ENCODE measurements at regions not wholly inside any gene's neighbourhood (a gene's known extent, or its start where the extent isn't known, plus 50 kb on each side); places are given as distances from the start of the nearest gene placed in this dataset.

GRCh38 chr5:74161170-74161569 is 479.4 kb downstream of the ENC1 start:
- Histone ChIP-seq H3K4me1 (ENCODE audit: insufficient read depth) (no peaks in the 10 kb centered on the region), H3K27me3 (no peaks in the 10 kb centered on the region), H3K36me3 (no peaks in the 10 kb centered on the region), H3K4me3 (no peak overlapping the region), H3K27ac (no peak overlapping the region), H3K9me3 (no peaks in the 10 kb centered on the region)
- intact Hi-C loops (cut with DNase I): no loop called here
- WGBS, 3 donors: 97 to 98% (median 97%) methylated on average over 1 of the region's 1 CpG
- no peak for DNase-seq
- TF ChIP-seq EP300 (IDR thresholded peaks at IDR 0.05) (no peak), POLR2A (IDR thresholded peaks at IDR 0.05) (no peak), CTCF (IDR thresholded peaks at IDR 0.05) (no peak)

GRCh38 chr5:74156728-74157383 is 483.7 kb downstream of the ENC1 start:
- Histone ChIP-seq H3K4me1 (ENCODE audit: insufficient read depth) (no peaks in the 10 kb centered on the region), H3K27ac (no peak overlapping the region)

GRCh38 chr5:74155501-74155900 is 485.0 kb downstream of the ENC1 start:
- no peaks in the 10 kb centered on the region for H3K4me1 ChIP-seq (ENCODE audit: insufficient read depth)
- H3K27ac ChIP-seq: no peak overlapping the region
- no peak overlapping the region for H3K4me3 ChIP-seq
- no peaks in the 10 kb centered on the region for H3K27me3 ChIP-seq
- no peak for DNase-seq
- H3K36me3 ChIP-seq: no peaks in the 10 kb centered on the region
- H3K9me3 ChIP-seq: no peaks in the 10 kb centered on the region
- 41 to 59% (median 43%) methylated on average over 1 of the region's 1 CpG for WGBS, 3 donors
- intact Hi-C loops (cut with DNase I): no loop called here
- TF ChIP-seq CTCF (IDR thresholded peaks at IDR 0.05): no peak
- TF ChIP-seq EP300 (IDR thresholded peaks at IDR 0.05): no peak
- no peak for TF ChIP-seq POLR2A (IDR thresholded peaks at IDR 0.05)

More at GRCh38 chr5:74156728-74157383, 483.7 kb downstream of the ENC1 start:
- intact Hi-C loops (cut with DNase I): no loop called here
- Histone ChIP-seq H3K9me3 (no peaks in the 10 kb centered on the region), H3K27me3 (no peaks in the 10 kb centered on the region), H3K36me3 (no peaks in the 10 kb centered on the region), H3K4me3 (no peak overlapping the region)
- WGBS, 3 donors: 90 to 93% (median 91%) methylated on average over 3 of the region's 3 CpGs
- TF ChIP-seq EP300 (IDR thresholded peaks at IDR 0.05) (no peak), POLR2A (IDR thresholded peaks at IDR 0.05) (no peak), CTCF (IDR thresholded peaks at IDR 0.05) (no peak)
- DNase-seq: no peak

- no peak for TF ChIP-seq EP300 (IDR thresholded peaks at IDR 0.05)
- Histone ChIP-seq H3K27ac (no peak overlapping the region), H3K4me1 (ENCODE audit: insufficient read depth) (no peaks in the 10 kb centered on the region), H3K4me3 (no peak overlapping the region), H3K9me3 (no peaks in the 10 kb centered on the region), H3K27me3 (no peaks in the 10 kb centered on the region), H3K36me3 (no peaks in the 10 kb centered on the region)
- no peak for DNase-seq
- 84 to 97% (median 97%) methylated on average over 3 of the region's 3 CpGs for WGBS, 3 donors
- intact Hi-C loops (cut with DNase I): no loop called here
Observed at GRCh38 chr5:74154526-74154925, 486.0 kb downstream of the ENC1 start.

- intact Hi-C loops (cut with DNase I): no loop called here
- Histone ChIP-seq H3K36me3 (no peaks in the 10 kb centered on the region), H3K27me3 (no peaks in the 10 kb centered on the region), H3K4me3 (no peak overlapping the region), H3K9me3 (no peaks in the 10 kb centered on the region), H3K27ac (no peak overlapping the region), H3K4me1 (ENCODE audit: insufficient read depth) (peaks cover under 1% of the 10 kb centered on the region)
- 78 to 84% (median 81%) methylated on average over 1 of the region's 1 CpG for WGBS, 3 donors
- TF ChIP-seq POLR2A (IDR thresholded peaks at IDR 0.05) (no peak), CTCF (IDR thresholded peaks at IDR 0.05) (no peak), EP300 (IDR thresholded peaks at IDR 0.05) (no peak)
- no peak for DNase-seq
Observed at GRCh38 chr5:74153255-74153790, 487.2 kb downstream of the ENC1 start.

Measured in ovary (tissue), 7 donors.